ENCODE measurements at regions not wholly inside any gene's neighbourhood (a gene's known extent, or its start where the extent isn't known, plus 50 kb on each side); places are given as distances from the start of the nearest gene placed in this dataset.

DNA sequence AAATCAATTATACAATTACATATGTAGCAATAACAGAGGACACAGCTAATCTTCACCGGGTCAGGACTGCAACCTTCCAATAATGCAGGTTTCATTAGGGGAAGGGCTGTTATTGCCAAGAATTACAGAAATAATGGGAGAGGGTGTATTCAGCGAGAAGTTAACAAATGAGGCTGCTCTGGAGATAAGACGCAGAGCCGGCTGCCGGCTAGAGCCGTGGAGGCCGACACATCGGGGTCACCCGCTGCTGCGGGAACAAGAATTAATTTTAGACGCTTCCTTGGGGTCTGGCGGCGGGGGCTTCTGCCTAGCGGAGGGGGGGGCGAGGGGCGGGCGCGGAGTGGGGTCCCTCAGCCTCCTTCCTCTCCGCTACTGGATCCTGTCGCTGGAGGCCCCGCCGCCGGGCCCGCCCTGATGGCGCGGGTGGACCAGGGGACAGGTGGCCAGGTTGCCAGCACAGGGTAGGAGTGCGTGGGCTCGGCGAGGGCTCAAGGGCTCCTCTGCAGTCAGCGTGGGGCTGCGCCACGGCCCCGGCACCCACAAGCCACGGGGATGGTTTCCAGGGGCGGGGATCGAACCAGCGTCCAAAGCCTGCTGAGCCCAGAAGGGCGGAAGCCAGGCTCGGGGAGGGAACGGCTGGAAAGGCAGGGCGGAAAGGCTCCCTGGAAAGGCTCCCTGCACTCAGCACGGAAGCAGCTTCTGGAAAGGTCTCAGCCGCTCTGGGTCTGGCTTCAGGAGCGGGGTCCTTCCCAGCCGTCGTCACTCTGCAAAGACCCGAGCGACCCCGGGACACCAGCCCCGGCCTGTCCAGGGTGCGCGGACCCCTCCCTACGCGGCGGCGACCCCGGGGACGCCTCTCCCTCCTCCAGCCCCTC lies 113.8 kb upstream of the NKX1-1 start:
- FAIRE-seq (no peak), ATAC-seq (peak; percentile 75), DNase-seq (ENCODE audit: extremely low read depth in 1 of 4, low spot score in 3 of 4) (peak; percentile 30 to 44 (median 38))
- Histone ChIP-seq H3K4me1 (replicated peaks in 1 of 2; ENCODE audit: control insufficient read depth in 2 of 2, insufficient read depth in 2 of 2, low read length in 2 of 2) (peaks cover 4 to 48% of the 10 kb centered on the region in 2 experiments), H3K79me2 (ENCODE audit: control insufficient read depth, insufficient read depth, low read length) (no peaks in the 10 kb centered on the region), H3K4me3 (peak overlapping the region; percentile 38), H3K9ac (ENCODE audit: insufficient read depth in 1 of 2, low read depth in 2 of 2, low read length in 2 of 2) (peak overlapping the region; percentile 62 to 90), H3K27me3 (ENCODE audit: control insufficient read depth in 2 of 2, insufficient read depth in 2 of 2, low read length in 2 of 2) (peaks cover 28 to 65% of the 10 kb centered on the region in 2 experiments; a peak in 4 of 5 replicates), H3K9me3 (replicated peaks; ENCODE audit: control insufficient read depth, insufficient read depth, low read depth, low read length) (0 out of 2 replicates have a peak, but pooled peaks cover under 1% of the 10 kb centered on the region), H3K36me3 (ENCODE audit: control insufficient read depth, insufficient read depth, low read length) (no peaks in the 10 kb centered on the region), H3K4me2 (ENCODE audit: insufficient read depth, low read length) (peak overlapping the region; percentile 80), H4K20me1 (replicated peaks; ENCODE audit: control insufficient read depth, insufficient read depth, low read length) (no peaks in the 10 kb centered on the region), H3K27ac (ENCODE audit: extremely low read depth, low read depth, low read length) (peak overlapping the region; percentile 61; the same call in 1 of the 3 replicates), H2AFZ (ENCODE audit: low read depth, low read length) (peak overlapping the region; percentile 95), H3K9me1 (ENCODE audit: control insufficient read depth, insufficient read depth, low read length) (no peaks in the 10 kb centered on the region)
- no TSS peak for BruUV-seq (replicated peaks)
- intact Hi-C loops (cut with micrococcal nuclease), result no loop called here
- in situ Hi-C loops (cut with MboI), result no loop called here
- CTCF ChIA-PET (ENCODE audit: low intra/inter-chr PET ratio), result no interaction called here
- 2% methylated on average over 33 of the region's 58 CpGs for WGBS (ENCODE audit: insufficient coverage, low coverage, missing lambda C conversion rate)
- POLR2A ChIA-PET, result interaction anchor here (1.0 kb wide), 1 partner anchor 54 kb away, joined by 3 read pairs; no protein-coding TSS in a partner anchor
- TF ChIP-seq PHF20 (IDR thresholded peaks at IDR 0.05; ENCODE audit: partially characterized antibody) (no peak), ZNF830 (CRISPR knock-in tag; IDR thresholded peaks at IDR 0.05) (no peak), ETS1 (conservative IDR thresholded peaks at IDR 0.05; ENCODE audit: control insufficient read depth, low read depth, low read length) (no peak), TFAP4 (CRISPR knock-in tag; IDR thresholded peaks at IDR 0.05; ENCODE audit: borderline replicate concordance) (peak; percentile 48; the same call in 1 of the 2 replicates), MTF1 (CRISPR knock-in tag; IDR thresholded peaks at IDR 0.05; ENCODE audit: borderline replicate concordance) (no peak), CXXC5 (CRISPR knock-in tag; IDR thresholded peaks at IDR 0.05) (peak; percentile 47), IFI16 (CRISPR knock-in tag; IDR thresholded peaks at IDR 0.05) (no peak), ZFX (CRISPR knock-in tag; IDR thresholded peaks at IDR 0.05) (peak; percentile 33), STAT5B (CRISPR knock-in tag; IDR thresholded peaks at IDR 0.05) (no peak), ETV1 (tag; conservative IDR thresholded peaks at IDR 0.05; ENCODE audit: low read depth) (peak; percentile 53; the same call in 1 of the 2 replicates)
- TF ChIP-seq, protein P1, sequence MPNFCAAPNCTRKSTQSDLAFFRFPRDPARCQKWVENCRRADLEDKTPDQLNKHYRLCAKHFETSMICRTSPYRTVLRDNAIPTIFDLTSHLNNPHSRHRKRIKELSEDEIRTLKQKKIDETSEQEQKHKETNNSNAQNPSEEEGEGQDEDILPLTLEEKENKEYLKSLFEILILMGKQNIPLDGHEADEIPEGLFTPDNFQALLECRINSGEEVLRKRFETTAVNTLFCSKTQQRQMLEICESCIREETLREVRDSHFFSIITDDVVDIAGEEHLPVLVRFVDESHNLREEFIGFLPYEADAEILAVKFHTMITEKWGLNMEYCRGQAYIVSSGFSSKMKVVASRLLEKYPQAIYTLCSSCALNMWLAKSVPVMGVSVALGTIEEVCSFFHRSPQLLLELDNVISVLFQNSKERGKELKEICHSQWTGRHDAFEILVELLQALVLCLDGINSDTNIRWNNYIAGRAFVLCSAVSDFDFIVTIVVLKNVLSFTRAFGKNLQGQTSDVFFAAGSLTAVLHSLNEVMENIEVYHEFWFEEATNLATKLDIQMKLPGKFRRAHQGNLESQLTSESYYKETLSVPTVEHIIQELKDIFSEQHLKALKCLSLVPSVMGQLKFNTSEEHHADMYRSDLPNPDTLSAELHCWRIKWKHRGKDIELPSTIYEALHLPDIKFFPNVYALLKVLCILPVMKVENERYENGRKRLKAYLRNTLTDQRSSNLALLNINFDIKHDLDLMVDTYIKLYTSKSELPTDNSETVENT (CRISPR knock-in tag; IDR thresholded peaks at IDR 0.05), result peak; percentile 49; the same call in 1 of the 2 replicates
- TF ChIP-seq, protein P2, sequence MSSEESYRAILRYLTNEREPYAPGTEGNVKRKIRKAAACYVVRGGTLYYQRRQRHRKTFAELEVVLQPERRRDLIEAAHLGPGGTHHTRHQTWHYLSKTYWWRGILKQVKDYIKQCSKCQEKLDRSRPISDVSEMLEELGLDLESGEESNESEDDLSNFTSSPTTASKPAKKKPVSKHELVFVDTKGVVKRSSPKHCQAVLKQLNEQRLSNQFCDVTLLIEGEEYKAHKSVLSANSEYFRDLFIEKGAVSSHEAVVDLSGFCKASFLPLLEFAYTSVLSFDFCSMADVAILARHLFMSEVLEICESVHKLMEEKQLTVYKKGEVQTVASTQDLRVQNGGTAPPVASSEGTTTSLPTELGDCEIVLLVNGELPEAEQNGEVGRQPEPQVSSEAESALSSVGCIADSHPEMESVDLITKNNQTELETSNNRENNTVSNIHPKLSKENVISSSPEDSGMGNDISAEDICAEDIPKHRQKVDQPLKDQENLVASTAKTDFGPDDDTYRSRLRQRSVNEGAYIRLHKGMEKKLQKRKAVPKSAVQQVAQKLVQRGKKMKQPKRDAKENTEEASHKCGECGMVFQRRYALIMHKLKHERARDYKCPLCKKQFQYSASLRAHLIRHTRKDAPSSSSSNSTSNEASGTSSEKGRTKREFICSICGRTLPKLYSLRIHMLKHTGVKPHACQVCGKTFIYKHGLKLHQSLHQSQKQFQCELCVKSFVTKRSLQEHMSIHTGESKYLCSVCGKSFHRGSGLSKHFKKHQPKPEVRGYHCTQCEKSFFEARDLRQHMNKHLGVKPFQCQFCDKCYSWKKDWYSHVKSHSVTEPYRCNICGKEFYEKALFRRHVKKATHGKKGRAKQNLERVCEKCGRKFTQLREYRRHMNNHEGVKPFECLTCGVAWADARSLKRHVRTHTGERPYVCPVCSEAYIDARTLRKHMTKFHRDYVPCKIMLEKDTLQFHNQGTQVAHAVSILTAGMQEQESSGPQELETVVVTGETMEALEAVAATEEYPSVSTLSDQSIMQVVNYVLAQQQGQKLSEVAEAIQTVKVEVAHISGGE (CRISPR knock-in tag; IDR thresholded peaks at IDR 0.05), result peak in 1 of 3 experiments; percentile 30; a peak in 1 of 6 replicates

Data from K562 (cell line).